ENCODE measurements at regions not wholly inside any gene's neighbourhood (a gene's known extent, or its start where the extent isn't known, plus 50 kb on each side); places are given as distances from the start of the nearest gene placed in this dataset.

DNA sequence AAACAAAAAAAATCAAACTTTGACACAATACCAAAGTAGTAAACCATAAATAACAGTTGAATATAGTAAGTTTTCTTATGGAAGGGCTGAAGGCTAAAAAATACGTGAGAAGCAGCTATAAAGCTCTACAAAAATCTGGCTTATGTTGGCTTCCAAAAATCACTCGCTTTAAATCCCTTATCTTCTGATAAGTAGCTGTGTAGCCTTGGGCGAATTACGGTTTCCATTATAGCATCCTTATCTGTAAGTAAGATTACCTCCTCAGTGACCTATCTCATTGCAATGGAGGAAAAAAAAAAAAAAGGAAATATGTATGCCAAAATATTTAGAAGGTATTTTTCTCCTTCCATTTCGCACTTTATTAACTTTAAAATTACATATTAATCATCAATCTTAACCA lies 348.6 kb downstream of the PLOD2 start:
- Histone ChIP-seq H3K4me1 (no peaks in the 10 kb centered on the region), H3K27ac (no peak overlapping the region), H3K36me3 (ENCODE audit: insufficient read depth in 1 of 2, low read depth in 1 of 2) (no peaks in the 10 kb centered on the region), H3K9me3 (no peaks in the 10 kb centered on the region), H3K27me3 (ENCODE audit: insufficient read depth in 3 of 3, low read length in 2 of 3) (no peaks in the 10 kb centered on the region), H3K4me3 (no peak overlapping the region)
- intact Hi-C loops (cut with DNase I), result no loop called here
- DNase-seq (no peak), ATAC-seq (no peak)
- TF ChIP-seq, protein P1, sequence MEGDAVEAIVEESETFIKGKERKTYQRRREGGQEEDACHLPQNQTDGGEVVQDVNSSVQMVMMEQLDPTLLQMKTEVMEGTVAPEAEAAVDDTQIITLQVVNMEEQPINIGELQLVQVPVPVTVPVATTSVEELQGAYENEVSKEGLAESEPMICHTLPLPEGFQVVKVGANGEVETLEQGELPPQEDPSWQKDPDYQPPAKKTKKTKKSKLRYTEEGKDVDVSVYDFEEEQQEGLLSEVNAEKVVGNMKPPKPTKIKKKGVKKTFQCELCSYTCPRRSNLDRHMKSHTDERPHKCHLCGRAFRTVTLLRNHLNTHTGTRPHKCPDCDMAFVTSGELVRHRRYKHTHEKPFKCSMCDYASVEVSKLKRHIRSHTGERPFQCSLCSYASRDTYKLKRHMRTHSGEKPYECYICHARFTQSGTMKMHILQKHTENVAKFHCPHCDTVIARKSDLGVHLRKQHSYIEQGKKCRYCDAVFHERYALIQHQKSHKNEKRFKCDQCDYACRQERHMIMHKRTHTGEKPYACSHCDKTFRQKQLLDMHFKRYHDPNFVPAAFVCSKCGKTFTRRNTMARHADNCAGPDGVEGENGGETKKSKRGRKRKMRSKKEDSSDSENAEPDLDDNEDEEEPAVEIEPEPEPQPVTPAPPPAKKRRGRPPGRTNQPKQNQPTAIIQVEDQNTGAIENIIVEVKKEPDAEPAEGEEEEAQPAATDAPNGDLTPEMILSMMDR (IDR thresholded peaks at IDR 0.05), result no peak
- WGBS, 3 donors, result 73 to 89% (median 74%) methylated on average over 5 of the region's 5 CpGs

DNA sequence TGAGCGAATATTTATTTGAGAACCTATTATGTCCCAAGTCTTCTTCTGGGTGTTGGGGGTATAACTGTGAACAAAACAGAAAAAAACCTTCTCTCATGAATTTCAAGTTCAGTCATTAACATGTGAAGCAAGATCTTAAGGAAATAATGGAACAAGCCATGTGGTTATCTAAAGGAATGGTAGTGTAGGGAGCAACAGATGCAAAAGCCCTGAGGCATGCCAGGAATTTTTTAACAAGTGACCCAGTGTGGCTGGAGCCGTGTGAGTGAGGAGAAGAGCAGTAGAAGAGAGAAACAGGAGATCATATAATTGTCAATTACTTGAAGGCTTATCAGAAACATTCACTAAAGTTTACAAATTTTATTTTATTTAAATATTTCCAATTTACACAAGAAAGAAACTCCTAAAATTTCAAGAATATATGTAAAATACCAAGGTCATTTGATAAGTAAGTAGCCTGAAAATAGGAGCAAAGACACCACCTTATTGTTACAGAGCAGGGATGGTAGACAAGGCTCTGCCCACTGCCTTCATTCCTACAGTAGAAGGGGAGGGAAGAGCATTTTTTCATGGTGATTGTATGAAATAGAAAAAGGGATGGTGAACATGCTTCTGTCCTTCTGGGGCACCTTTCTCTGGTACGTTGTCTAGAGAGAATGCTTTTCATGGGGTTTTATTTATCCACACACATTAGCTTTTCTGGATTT lies 345.1 kb downstream of the PLOD2 start:
- intact Hi-C loops (cut with DNase I), result no loop called here
- Histone ChIP-seq H3K36me3 (ENCODE audit: insufficient read depth in 1 of 2, low read depth in 1 of 2) (no peaks in the 10 kb centered on the region), H3K4me1 (no peaks in the 10 kb centered on the region), H3K9me3 (no peaks in the 10 kb centered on the region), H3K27me3 (ENCODE audit: insufficient read depth in 3 of 3, low read length in 2 of 3) (no peaks in the 10 kb centered on the region), H3K4me3 (no peak overlapping the region), H3K27ac (no peak overlapping the region)
- no peak for DNase-seq
- no peak for ATAC-seq
- TF ChIP-seq, protein P1 (IDR thresholded peaks at IDR 0.05), result no peak
- WGBS, 3 donors, result 54 to 62% (median 58%) methylated on average over 3 of the region's 3 CpGs

DNA sequence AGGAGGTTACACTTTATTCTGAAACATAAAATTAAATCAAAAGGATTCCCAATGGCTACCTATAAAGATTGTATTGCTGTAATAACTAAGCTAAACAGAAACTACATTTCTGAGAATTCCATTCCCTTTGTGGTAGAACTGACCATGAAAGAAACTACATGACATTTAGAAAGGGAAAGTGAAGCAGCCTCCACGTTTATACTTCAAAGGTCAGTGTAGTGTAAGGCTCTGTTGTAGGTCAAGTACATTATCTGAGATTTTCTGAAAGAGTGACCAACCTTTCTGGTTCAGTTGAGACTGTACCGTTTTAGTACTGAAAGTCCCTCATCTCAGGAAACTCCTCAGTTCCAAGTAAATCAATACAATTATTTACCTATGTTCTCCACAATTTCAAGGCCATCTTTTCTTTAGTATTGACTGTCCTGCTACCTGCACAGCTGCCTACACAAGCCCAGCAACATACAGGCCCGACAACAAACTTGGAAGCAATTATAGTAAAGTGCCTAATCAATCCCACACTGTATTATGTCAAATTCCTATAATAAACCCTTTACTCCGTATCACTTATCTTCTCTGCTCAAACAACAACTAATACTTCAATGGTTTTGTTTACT lies 343.0 kb downstream of the PLOD2 start:
- intact Hi-C loops (cut with DNase I), result no loop called here
- TF ChIP-seq, protein P1 (IDR thresholded peaks at IDR 0.05), result no peak
- Histone ChIP-seq H3K9me3 (no peaks in the 10 kb centered on the region), H3K36me3 (ENCODE audit: insufficient read depth in 1 of 2, low read depth in 1 of 2) (no peaks in the 10 kb centered on the region), H3K4me3 (no peak overlapping the region), H3K27ac (no peak overlapping the region), H3K27me3 (ENCODE audit: insufficient read depth in 3 of 3, low read length in 2 of 3) (no peaks in the 10 kb centered on the region), H3K4me1 (no peaks in the 10 kb centered on the region)
- DNase-seq (no peak), ATAC-seq (no peak)
- 50 to 62% (median 58%) methylated on average over 4 of the region's 4 CpGs for WGBS, 3 donors

DNA sequence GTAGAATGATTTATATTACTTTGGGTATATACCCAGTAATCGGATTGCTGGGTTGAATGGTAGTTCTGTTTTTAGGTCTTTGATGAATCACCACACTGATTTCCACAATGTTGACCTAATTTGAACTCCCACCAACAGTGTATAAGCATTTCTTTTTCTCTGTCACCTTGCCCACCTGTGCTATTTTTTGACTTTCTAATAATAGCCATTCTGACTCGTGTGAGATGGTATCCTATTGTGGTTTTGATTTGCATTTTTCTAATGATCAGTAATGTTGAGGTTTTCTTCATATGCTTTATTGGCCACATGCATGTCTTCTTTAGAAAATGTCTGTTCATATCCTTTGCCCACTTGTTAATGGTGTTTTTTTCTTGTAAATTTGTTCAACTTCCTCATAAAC lies 340.8 kb downstream of the PLOD2 start:
- Histone ChIP-seq H3K27ac (no peak overlapping the region), H3K27me3 (ENCODE audit: insufficient read depth in 3 of 3, low read length in 2 of 3) (no peaks in the 10 kb centered on the region), H3K4me3 (no peak overlapping the region), H3K9me3 (no peaks in the 10 kb centered on the region), H3K36me3 (ENCODE audit: insufficient read depth in 1 of 2, low read depth in 1 of 2) (no peaks in the 10 kb centered on the region), H3K4me1 (no peaks in the 10 kb centered on the region)
- 49 to 64% (median 56%) methylated on average over 2 of the region's 2 CpGs for WGBS, 3 donors
- intact Hi-C loops (cut with DNase I), result no loop called here
- ATAC-seq (no peak), DNase-seq (no peak)
- TF ChIP-seq, protein P1 (IDR thresholded peaks at IDR 0.05), result no peak
